MV-4-11 (cell line): ENCODE measurements at regions not wholly inside any gene's neighbourhood (a gene's known extent, or its start where the extent isn't known, plus 50 kb on each side); places are given as distances from the start of the nearest gene placed in this dataset.

ENCODE experiments used
- DNase-seq: peaks from one replicate; lab custom pipeline; 2025; lab: John Stamatoyannopoulos, UW

DNA sequence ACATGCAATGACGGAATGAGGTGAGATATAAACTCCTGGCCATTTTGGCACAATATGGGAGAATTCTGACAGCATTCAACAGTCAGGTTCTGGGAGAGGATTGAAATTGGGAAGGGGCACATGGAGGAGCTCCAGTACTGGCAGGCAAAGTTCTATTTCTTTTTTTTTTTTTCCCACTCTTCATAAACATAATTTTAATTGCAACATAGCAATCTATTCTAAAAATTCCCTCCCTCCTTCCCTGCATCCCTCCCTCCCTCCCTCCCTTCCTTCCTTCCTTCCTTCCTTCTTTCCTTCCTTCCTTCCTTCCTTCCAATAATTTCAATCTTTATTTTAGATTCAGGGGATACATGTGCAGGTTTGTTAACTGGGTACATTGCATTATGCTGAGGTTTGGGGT lies 93.2 kb downstream of the PTCSC3 start:
- no peak for DNase-seq

GRCh38 chr14:36078080-36078479 lies 98.4 kb downstream of the PTCSC3 start:
- DNase-seq, result no peak

GRCh38 chr14:36076197-36076596 lies 100.3 kb downstream of the PTCSC3 start:
- DNase-seq, result no peak

- no peak for DNase-seq
Observed at GRCh38 chr14:36075203-36075602, 101.3 kb downstream of the PTCSC3 start.

- DNase-seq, result no peak
Observed at GRCh38 chr14:36070720-36071043, 105.8 kb downstream of the PTCSC3 start.

DNA sequence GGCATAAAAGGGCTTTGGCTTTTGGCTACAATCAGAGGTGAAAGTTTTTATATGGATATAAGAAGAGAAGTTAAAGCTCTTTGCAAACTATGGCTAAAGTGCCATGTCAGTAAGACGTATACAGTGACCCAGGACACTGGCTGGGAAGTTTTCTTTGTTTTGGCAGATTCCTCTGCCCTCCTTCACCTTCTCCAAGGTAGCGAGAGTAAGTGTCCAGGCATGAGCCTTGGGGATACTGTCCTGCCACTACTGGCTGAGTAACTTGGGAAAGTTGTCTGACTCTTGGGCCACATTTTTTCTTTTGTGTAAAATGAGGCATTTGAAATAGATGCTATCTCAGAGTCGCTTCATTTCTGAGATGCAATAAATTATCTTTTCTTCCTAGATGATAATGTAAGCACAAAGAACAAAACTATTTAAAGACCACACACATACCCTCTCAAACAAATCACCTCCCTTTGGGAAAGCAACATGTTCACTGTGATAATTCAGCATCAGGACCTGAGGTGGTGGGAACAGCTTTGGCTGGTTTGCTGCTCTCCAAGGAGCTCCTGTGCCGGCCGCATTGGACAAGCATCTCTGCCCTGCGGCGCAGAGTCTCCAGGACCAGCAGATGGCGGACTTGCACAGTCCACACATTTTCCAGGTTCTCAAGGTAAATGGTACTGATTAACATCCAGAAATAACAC lies 106.3 kb downstream of the PTCSC3 start:
- DNase-seq, result no peak

DNA sequence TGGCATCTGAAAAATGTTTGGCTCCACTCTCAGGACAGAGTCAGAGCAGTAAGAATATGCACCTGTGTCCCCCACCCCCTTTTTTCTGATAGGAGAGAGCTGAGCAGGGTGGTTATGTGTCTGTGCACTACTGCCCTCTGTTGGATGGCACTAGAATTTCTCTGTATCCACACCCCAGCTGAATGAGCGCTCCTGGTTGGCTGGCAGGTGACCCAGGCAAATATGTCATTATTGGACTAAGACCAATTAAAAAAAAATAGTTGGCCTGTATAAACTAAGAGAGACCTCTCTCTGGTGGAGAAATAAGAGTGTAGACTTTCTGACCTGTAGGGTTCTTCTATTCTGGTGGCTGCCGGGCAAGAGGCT lies 107.0 kb downstream of the PTCSC3 start:
- no peak for DNase-seq

DNA sequence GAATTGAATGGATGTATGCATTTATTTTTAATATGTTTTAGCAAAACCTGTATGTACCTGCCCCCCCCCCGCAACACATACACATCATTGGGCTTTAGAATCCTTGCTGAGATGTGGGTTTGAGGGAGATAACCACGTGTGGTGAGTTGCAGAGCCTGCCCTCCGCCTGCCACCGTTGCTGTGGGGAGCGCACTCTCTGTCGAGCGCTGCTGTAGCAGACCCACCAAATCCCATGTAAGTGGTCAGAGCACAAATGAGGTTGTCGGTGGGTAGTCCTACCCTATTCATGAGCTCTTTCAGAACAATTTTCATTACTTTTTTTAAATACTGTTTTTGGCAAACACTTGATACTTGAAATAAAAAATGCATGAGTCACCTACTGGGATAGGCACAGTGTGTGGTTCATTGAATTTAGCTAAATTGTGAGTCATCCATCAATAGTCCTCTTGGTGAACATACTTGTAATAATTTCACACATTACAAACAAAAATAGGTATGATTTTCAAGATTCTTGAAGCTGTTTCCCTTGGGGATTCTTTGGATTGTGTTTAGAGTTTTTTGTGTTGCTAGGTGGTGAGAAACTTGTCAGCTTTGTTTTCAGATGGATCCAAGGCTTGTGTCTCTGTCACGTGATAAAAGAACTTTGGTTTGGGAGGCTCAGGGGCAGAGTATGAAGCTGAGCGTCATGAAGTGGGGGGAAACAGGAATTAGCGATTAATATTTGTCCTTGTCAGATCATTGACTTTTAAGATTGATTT lies 107.6 kb downstream of the PTCSC3 start:
- DNase-seq, result no peak

- no peak for DNase-seq
Observed at GRCh38 chr14:36067428-36068187, 108.9 kb downstream of the PTCSC3 start.

DNA sequence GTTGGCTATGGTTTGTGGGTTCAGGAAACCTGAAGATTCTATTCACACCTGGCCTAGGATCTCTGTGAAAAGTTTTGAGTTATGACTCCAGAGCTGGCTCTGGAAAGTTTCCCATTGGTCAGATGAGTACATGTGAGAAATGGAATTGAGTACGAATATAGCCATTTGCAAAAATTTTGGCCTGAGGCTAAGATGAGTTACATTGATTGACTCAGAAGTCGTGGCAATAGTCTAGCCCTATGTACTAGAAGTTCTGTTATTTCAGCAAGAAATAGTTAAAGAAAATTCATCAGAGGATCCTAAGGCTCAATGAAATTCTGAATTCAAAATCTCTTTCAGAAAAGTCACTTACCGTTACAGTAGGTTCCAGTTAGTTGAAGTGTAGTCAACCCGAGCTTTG lies 109.9 kb downstream of the PTCSC3 start:
- DNase-seq, result no peak

DNA sequence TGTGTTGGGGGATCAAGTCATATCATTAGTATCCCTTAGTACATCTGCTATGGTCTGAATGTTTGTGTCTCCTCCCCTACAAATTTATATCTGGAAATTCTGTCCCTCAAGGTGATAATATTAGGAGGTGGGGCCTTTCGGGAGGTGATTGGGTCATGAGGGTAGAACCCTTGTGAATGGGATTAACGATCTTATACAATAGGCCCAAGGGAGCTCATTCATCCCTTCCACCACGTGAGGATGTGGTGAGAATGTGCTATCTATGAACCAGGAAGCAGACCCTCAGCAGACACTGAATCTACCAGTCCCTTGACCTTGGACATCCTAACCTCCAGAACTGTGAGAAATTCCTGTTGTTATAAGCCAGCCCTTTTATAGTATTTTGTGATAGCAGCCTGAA lies 110.7 kb downstream of the PTCSC3 start:
- no peak for DNase-seq

DNA sequence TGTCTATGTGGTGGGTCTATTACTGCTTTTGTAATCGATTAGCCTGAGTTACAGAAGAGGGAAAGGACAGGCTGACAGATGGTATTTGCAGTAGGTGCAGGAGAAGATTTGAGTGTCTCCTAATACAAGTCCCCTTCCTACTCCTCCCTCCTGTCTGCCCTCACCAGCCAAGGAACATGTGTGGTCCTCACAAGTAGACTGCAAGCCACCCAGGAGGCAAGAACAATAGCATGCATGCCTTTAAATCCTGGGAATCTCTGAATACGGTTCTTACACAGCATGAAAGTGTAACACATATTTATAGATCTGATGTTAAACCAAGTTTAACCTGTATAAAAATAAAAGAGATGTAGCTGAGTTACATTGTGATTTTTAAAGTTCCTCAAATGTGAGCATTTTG lies 117.0 kb downstream of the PTCSC3 start:
- DNase-seq, result no peak

- DNase-seq, result no peak
Observed at GRCh38 chr14:36057452-36058116, 118.9 kb downstream of the PTCSC3 start.

DNA sequence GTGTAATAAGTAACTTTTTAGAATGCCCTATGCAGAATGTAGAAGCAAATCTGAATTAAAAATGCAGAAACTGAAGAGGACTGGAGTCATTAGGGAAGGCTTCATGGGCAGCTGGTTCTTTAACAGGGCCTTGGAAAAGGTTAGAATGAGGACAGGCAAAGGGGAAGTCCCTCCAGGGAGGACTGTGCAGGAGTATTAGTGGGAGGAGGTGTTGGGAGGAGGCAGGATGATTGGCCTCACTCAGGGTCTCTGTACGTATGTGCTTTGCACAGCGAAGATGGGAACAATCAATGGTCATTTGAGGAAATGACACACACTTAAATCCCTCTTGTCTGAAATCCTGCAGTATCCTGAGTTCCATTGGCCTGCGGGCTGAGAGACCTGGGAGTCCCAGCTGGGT lies 119.7 kb downstream of the PTCSC3 start:
- no peak for DNase-seq

DNA sequence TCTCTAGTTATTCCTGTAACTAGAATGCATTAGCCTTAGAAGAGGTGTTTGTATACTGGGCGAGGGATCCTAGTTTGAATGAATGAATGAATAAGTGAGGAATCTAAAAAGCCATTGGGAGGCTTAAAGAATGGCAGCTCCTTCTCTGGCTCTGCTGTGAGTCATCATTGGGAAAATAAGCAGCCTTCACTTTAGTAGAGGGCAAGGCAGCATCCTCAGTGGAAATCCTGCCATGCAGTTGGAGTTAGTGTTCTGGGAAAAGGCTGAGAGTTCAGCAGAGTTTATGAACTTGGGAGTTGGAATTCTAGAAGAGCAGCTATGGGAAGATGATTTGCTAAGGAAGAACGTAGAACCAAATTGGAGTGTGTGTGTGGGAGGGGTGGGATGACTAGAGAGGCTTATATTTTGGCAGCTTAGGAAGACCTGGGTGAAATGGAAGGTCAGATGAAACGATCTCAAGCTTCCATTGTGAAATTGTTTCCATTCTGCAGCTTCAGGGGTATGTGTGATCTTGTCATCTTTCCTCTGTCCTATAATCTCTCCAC lies 120.8 kb downstream of the PTCSC3 start:
- no peak for DNase-seq

DNA sequence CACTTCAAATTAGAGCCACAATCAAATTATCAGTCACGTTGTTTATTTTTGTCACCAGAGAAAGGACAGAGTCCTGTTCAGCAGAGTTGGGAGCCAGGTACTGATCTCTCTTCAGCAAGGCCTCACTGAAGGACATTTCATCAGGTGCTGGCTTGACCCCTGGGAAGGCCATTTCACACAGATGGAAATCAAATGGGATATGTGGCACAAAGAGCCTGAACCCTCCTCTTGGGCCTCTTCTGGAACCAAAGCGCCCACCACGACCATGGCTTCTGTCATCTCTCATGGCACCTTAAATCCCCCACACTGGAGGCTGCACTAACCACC lies 121.5 kb downstream of the PTCSC3 start:
- DNase-seq, result no peak

DNA sequence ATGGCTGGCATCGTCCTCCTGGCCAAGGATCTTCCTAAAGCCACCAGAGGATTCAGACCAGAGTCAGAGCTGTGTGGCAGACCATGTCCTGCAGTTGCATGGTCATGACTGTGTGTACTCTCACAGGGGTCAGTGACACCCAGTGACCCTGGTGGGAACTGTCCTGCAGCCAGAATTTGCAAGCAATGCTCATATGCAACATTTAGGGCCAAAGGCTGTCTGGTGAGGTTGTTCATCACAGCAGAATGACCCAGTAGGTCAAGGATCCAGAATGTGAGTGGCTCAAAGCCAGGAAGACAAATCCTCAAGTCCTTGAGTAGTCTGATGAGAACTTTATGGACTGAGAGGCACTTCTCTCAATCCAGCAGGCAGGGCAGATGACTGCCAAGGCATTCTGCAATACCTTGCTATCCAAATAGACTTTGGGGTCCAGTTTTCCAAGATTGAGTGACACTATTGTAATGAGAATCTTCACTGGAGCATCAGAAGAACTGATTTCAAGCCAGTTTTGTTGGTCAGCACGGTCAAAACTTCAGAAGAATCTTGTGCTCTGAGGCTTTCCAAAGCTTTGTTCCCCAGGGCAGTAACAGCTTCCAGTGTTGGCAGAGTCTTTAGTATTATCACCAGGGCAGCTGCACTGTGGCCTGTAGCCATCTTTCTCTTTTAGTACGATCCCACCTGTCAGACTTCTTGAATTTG lies 122.0 kb downstream of the PTCSC3 start:
- DNase-seq, result no peak

DNA sequence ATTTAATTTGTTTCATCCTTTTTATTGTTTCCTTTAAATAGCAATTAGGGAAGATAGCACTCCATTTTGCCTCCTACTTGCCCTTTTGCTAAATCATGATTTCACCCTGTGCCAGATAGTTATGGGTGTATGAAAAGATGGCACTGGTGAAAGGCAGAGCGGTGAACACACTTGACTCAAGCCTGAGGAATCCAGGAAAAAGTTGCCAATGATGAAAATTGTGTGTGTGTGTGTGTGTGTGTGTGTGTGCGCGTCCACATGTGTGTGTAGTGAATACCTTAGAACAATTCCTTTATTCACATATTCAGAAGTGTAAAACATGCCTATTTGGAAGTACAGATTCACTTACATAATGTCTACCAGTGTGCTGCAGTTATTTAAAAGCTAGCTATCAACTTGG lies 123.8 kb downstream of the PTCSC3 start:
- no peak for DNase-seq

- no peak for DNase-seq
Observed at GRCh38 chr14:36052063-36052462, 124.5 kb downstream of the PTCSC3 start.

GRCh38 chr14:36048667-36049066 lies 127.9 kb downstream of the PTCSC3 start:
- no peak for DNase-seq

- DNase-seq, result no peak
Observed at GRCh38 chr14:36047912-36048311, 128.6 kb downstream of the PTCSC3 start.

DNA sequence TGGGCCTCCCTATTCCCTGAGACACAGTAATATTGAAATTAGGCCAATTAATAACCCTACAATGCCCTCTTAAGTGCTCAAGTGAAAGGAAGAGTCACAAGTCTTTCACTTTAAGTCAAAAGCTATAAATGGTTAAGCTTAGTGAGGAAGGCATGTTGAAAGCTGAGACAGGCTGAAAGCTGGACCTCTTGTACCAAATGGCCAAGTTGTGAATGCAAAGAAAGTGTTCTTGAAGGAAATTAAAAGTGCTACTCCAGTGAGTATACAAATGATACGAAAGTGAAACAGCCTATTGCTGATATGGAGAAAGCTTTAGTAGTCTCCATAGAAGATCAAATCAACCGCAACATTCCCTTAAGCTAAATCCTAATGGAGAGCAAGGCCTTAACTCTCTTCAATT lies 140.8 kb downstream of the PTCSC3 start:
- no peak for DNase-seq
